MG63 (cell line): ENCODE measurements at regions not wholly inside any gene's neighbourhood (a gene's known extent, or its start where the extent isn't known, plus 50 kb on each side); places are given as distances from the start of the nearest gene placed in this dataset.
A peak's percentile ranks its signal among the peaks of the same experiment; 100 is the strongest.

Experiments used
- DNase-seq: peaks from one replicate; pipeline ENCODE4 v3.0.0-alpha.2; 2020
- H3K27me3 ChIP-seq: fragments of 250-450 bp; sonication (Bioruptor Pico); 2 replicates; pipeline ENCODE4 v1.5.1; 2020; ENCODE audit warnings: mild to moderate bottlenecking, moderate library complexity
- H3K36me3 ChIP-seq: fragments of 250-450 bp; sonication (Bioruptor Pico); 2 replicates; pipeline ENCODE4 v1.5.1; 2020; ENCODE audit warnings: mild to moderate bottlenecking, moderate library complexity
- H3K4me3 ChIP-seq: fragments of 250-450 bp; sonication (Bioruptor Pico); 2 replicates; pipeline ENCODE4 v1.5.1; 2020; ENCODE audit warnings: mild to moderate bottlenecking, moderate library complexity
- H3K9me3 ChIP-seq: fragments of 250-450 bp; sonication (Bioruptor Pico); 2 replicates; pipeline ENCODE4 v1.5.1; 2020; ENCODE audit warnings: mild to moderate bottlenecking, moderate library complexity

GRCh38 chr15:70494517-70494851, 268.9 kb downstream of the UACA start:
- no peak for DNase-seq
- Histone ChIP-seq H3K9me3 (no peaks in the 10 kb centered on the region), H3K4me3 (no peak overlapping the region), H3K36me3 (no peaks in the 10 kb centered on the region), H3K27me3 (no peaks in the 10 kb centered on the region)

- Histone ChIP-seq H3K27me3 (no peaks in the 10 kb centered on the region), H3K4me3 (no peak overlapping the region), H3K36me3 (no peaks in the 10 kb centered on the region), H3K9me3 (no peaks in the 10 kb centered on the region)
- no peak for DNase-seq
Observed at GRCh38 chr15:70493787-70494516, 269.4 kb downstream of the UACA start.

- Histone ChIP-seq H3K27me3 (no peaks in the 10 kb centered on the region), H3K4me3 (no peak overlapping the region), H3K9me3 (no peaks in the 10 kb centered on the region), H3K36me3 (no peaks in the 10 kb centered on the region)
- no peak for DNase-seq
Observed at GRCh38 chr15:70493376-70493775, 270.0 kb downstream of the UACA start.

GRCh38 chr15:70492240-70493177, 270.8 kb downstream of the UACA start:
- Histone ChIP-seq H3K27me3 (no peaks in the 10 kb centered on the region), H3K4me3 (no peak overlapping the region), H3K9me3 (no peaks in the 10 kb centered on the region), H3K36me3 (no peaks in the 10 kb centered on the region)
- DNase-seq: peak; percentile 97

- Histone ChIP-seq H3K9me3 (no peaks in the 10 kb centered on the region), H3K27me3 (no peaks in the 10 kb centered on the region)
Observed at GRCh38 chr15:70491641-70492040, 271.7 kb downstream of the UACA start.

GRCh38 chr15:70491201-70491621, 272.1 kb downstream of the UACA start:
- no peak for DNase-seq
- H3K9me3 ChIP-seq: no peaks in the 10 kb centered on the region
- no peaks in the 10 kb centered on the region for H3K36me3 ChIP-seq
- H3K27me3 ChIP-seq: no peaks in the 10 kb centered on the region
- no peak overlapping the region for H3K4me3 ChIP-seq

More at GRCh38 chr15:70491641-70492040, 271.7 kb downstream of the UACA start:
- no peak for DNase-seq
- no peaks in the 10 kb centered on the region for H3K36me3 ChIP-seq
- no peak overlapping the region for H3K4me3 ChIP-seq

GRCh38 chr15:70490838-70491155, 272.6 kb downstream of the UACA start:
- Histone ChIP-seq H3K36me3 (no peaks in the 10 kb centered on the region), H3K9me3 (no peaks in the 10 kb centered on the region), H3K4me3 (no peak overlapping the region), H3K27me3 (no peaks in the 10 kb centered on the region)
- no peak for DNase-seq

- H3K36me3 ChIP-seq: no peaks in the 10 kb centered on the region
- no peak for DNase-seq
- no peaks in the 10 kb centered on the region for H3K9me3 ChIP-seq
- H3K4me3 ChIP-seq: no peak overlapping the region
- no peaks in the 10 kb centered on the region for H3K27me3 ChIP-seq
Observed at GRCh38 chr15:70490148-70490837, 273.1 kb downstream of the UACA start.

GRCh38 chr15:70488941-70489848, 274.2 kb downstream of the UACA start:
- no peak for DNase-seq
- Histone ChIP-seq H3K4me3 (no peak overlapping the region), H3K27me3 (no peaks in the 10 kb centered on the region), H3K9me3 (no peaks in the 10 kb centered on the region), H3K36me3 (no peaks in the 10 kb centered on the region)

- Histone ChIP-seq H3K27me3 (no peaks in the 10 kb centered on the region), H3K4me3 (no peak overlapping the region), H3K9me3 (no peaks in the 10 kb centered on the region), H3K36me3 (no peaks in the 10 kb centered on the region)
- peak; percentile 49 for DNase-seq
Observed at GRCh38 chr15:70488002-70488605, 275.3 kb downstream of the UACA start.

GRCh38 chr15:70487387-70487740, 276.0 kb downstream of the UACA start:
- no peak overlapping the region for H3K4me3 ChIP-seq
- no peaks in the 10 kb centered on the region for H3K36me3 ChIP-seq
- DNase-seq: no peak
- no peaks in the 10 kb centered on the region for H3K9me3 ChIP-seq
- no peaks in the 10 kb centered on the region for H3K27me3 ChIP-seq

- DNase-seq: no peak
- no peak overlapping the region for H3K4me3 ChIP-seq
- no peaks in the 10 kb centered on the region for H3K27me3 ChIP-seq
Observed at GRCh38 chr15:70486451-70487386, 276.6 kb downstream of the UACA start.

GRCh38 chr15:70486012-70486411, 277.3 kb downstream of the UACA start:
- no peak overlapping the region for H3K4me3 ChIP-seq
- DNase-seq: no peak
- no peaks in the 10 kb centered on the region for H3K9me3 ChIP-seq
- no peaks in the 10 kb centered on the region for H3K27me3 ChIP-seq
- no peaks in the 10 kb centered on the region for H3K36me3 ChIP-seq

More at GRCh38 chr15:70486451-70487386, 276.6 kb downstream of the UACA start:
- Histone ChIP-seq H3K36me3 (no peaks in the 10 kb centered on the region), H3K9me3 (no peaks in the 10 kb centered on the region)

- Histone ChIP-seq H3K27me3 (no peaks in the 10 kb centered on the region), H3K36me3 (no peaks in the 10 kb centered on the region), H3K4me3 (no peak overlapping the region), H3K9me3 (no peaks in the 10 kb centered on the region)
- no peak for DNase-seq
Observed at GRCh38 chr15:70484993-70485392, 278.4 kb downstream of the UACA start.

GRCh38 chr15:70483513-70483912, 279.8 kb downstream of the UACA start:
- no peak overlapping the region for H3K4me3 ChIP-seq
- no peaks in the 10 kb centered on the region for H3K9me3 ChIP-seq
- no peaks in the 10 kb centered on the region for H3K27me3 ChIP-seq
- no peak for DNase-seq
- no peaks in the 10 kb centered on the region for H3K36me3 ChIP-seq
